ENCODE measurements at regions not wholly inside any gene's neighbourhood (a gene's known extent, or its start where the extent isn't known, plus 50 kb on each side); places are given as distances from the start of the nearest gene placed in this dataset.

DNA sequence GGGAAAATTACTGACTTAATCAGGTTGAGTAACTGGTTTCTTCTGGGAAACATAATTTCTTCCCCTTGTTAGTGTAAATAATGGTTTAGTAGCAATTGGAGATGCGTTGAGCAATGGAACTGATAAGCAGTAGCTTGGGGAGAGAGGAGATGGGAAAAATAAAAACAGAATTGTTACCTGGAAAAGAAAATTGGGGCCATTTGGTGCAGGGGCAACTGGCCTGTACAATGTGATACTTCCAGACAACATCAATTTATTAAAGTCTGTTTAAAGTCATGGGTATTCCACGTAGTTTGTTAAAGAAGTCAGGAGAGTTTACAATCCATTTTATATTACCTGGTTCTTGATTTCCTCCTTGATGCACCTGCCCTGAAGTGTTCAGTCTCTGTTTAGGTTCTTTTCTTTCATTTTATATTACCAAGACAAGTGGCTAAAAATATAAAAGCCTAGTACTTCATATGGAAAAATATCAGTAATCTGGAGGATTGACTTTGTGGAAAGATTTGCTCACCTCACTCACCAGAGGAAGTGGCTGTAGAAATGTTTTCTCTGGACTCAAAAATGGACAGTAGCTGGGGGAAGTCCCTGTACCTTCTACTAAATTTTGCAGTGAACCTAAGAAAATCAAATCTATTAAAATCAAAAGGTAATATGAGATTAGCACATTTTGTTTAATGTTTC is 161.0 kb downstream of the DDX1 start:
- no peak overlapping the region for H3K4me3 ChIP-seq (ENCODE audit: control insufficient read depth, low read depth, low read length)
- TF ChIP-seq, protein P1, sequence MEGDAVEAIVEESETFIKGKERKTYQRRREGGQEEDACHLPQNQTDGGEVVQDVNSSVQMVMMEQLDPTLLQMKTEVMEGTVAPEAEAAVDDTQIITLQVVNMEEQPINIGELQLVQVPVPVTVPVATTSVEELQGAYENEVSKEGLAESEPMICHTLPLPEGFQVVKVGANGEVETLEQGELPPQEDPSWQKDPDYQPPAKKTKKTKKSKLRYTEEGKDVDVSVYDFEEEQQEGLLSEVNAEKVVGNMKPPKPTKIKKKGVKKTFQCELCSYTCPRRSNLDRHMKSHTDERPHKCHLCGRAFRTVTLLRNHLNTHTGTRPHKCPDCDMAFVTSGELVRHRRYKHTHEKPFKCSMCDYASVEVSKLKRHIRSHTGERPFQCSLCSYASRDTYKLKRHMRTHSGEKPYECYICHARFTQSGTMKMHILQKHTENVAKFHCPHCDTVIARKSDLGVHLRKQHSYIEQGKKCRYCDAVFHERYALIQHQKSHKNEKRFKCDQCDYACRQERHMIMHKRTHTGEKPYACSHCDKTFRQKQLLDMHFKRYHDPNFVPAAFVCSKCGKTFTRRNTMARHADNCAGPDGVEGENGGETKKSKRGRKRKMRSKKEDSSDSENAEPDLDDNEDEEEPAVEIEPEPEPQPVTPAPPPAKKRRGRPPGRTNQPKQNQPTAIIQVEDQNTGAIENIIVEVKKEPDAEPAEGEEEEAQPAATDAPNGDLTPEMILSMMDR (conservative IDR thresholded peaks at IDR 0.05; ENCODE audit: control insufficient read depth, insufficient read depth, low read depth, low read length): no peak
- no peak for DNase-seq (ENCODE audit: low read depth)

DNA sequence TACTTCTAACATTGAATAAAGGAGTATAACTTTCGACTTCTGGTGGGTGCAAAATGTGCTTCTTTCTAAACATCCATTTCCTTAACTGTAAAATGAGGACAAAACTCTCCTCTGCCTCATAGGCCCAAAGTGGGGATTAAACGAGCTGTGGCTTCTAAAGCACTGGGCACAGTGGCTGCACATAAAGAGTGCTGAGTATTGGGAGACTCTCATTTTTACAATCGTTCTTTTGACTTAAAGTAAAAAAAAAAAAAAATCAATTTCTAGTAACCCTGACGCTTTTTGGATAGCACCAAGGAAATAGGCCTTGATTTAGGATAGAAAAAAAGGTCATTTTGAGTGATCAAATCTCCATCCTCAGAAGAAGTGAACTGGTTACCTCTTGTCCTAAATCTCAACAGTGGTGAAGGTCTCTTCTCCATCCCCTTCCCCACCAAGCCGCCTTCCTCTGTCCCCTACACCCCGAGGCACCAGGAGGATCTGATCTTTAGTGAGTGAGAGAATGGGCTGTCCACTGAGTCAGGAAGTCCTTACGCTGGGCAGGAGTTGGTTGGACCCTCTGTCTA is 161.6 kb downstream of the DDX1 start:
- H3K4me3 ChIP-seq (ENCODE audit: control insufficient read depth, low read depth, low read length): no peak overlapping the region
- DNase-seq (ENCODE audit: low read depth): no peak
- TF ChIP-seq, protein P1 (conservative IDR thresholded peaks at IDR 0.05; ENCODE audit: control insufficient read depth, insufficient read depth, low read depth, low read length): no peak

DNA sequence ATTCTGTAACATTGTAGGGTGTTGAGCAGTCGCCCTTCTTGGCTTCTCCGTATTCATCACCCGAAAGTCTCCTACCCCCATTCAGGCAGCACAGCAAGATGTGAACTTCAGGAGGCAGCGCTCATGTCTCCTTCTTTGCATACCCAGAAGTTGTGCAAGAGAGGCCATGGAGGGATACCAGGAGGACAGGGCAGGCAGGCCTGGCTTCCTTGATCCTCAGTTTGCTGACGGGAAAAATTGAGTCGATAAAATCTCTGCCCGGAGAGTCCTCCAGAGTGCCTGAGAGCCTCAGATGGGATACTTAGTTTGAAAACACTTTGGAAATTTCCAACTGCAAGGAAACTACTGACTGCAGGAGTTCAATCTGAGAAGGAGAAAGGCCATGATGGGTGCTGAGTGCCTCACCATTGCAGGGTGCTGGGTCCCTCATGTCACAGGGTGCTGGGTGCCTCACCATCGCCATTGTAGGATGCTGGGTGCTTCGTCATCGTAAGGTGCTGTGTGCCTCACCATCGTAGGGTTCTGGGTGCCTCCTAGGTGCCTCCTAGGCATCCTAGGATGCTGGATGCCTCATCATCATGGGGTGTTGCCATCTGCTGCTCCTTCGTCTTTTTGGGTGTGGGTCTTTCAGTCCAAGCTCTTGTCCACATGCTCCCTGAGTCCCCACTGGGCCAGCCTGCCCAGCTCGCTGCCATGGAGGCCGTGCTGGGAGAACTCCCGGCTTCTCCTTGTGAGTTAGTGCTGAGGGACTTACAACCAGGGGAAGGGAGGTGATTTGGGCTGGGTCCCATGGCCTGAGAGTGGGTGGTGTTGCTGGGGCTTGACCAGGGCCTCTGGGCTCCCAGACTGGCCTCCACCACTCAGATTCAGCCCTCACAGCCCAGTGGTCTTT is 162.4 kb downstream of the DDX1 start:
- no peak overlapping the region for H3K4me3 ChIP-seq (ENCODE audit: control insufficient read depth, low read depth, low read length)
- TF ChIP-seq, protein P1 (conservative IDR thresholded peaks at IDR 0.05; ENCODE audit: control insufficient read depth, insufficient read depth, low read depth, low read length): no peak
- DNase-seq (ENCODE audit: low read depth): no peak

DNA sequence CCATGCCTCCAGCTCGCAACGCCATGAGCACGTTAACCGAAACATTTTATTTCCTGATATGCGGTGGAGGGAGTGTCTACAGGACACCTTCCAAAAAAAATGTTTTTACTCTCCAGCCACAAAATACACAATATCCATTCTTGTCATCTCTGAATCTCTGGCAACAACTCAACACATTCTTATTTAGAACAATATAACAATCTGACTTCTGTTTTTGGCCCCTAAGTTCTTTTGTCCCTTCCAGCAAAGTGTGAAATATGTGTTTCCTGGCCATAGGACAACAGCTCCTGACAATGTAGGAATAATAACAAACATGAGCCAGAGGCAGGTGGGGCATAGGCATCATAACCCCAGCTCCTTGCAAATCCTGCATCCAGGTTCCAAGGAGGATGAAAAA is 163.0 kb downstream of the DDX1 start:
- TF ChIP-seq, protein P1 (conservative IDR thresholded peaks at IDR 0.05; ENCODE audit: control insufficient read depth, insufficient read depth, low read depth, low read length): no peak
- no peak for DNase-seq (ENCODE audit: low read depth)
- H3K4me3 ChIP-seq (ENCODE audit: control insufficient read depth, low read depth, low read length): no peak overlapping the region

DNA sequence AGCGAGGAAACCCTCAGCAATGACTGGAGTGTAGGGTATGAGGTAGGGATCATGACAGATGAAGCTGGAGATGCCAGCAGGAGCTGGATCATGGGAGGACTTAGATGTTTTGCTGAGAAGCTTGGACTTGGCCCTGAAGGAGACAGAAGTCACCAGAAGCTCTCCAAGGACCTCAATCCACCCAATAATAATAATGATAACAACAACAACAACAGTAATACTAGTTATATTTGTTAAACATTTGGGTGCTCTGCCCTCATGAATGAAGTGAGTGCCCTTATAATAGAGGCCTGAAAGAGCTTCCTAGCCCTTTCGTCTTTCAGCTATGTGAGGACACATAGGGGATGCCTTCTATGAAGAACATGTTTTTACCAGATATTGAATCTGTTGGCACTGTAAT is 163.9 kb downstream of the DDX1 start:
- no peak for DNase-seq (ENCODE audit: low read depth)
- no peak overlapping the region for H3K4me3 ChIP-seq (ENCODE audit: control insufficient read depth, low read depth, low read length)
- TF ChIP-seq, protein P1 (conservative IDR thresholded peaks at IDR 0.05; ENCODE audit: control insufficient read depth, insufficient read depth, low read depth, low read length): no peak

DNA sequence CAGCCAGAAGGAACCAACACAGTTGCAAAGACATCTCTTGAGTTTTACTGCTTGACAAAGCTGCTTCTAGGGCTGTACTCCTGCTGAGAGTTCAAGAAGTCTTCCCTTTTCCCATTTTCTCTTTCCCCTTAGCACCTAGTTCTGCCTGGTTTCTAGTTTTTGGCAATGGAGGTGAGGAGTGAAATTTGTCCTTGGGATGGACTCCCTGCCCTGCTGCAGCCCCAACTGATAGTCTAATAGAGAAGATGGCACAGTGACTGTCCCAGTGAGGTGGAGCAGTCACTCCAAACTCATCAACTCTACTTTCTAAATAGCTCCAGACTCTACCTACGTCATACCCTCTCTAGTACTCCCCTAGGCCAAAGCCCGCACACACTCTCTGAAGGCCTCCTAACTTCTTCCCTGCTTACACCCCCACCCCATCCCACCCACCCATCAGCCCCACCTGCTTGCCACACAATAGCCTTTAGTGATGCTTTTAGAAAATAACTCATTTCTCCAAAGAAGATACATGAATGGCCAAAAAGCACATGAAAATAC is 164.4 kb downstream of the DDX1 start:
- no peak overlapping the region for H3K4me3 ChIP-seq (ENCODE audit: control insufficient read depth, low read depth, low read length)
- TF ChIP-seq, protein P1 (conservative IDR thresholded peaks at IDR 0.05; ENCODE audit: control insufficient read depth, insufficient read depth, low read depth, low read length): no peak
- DNase-seq (ENCODE audit: low read depth): no peak
